ENCODE measurements at regions not wholly inside any gene's neighbourhood (a gene's known extent, or its start where the extent isn't known, plus 50 kb on each side); places are given as distances from the start of the nearest gene placed in this dataset.

DNA sequence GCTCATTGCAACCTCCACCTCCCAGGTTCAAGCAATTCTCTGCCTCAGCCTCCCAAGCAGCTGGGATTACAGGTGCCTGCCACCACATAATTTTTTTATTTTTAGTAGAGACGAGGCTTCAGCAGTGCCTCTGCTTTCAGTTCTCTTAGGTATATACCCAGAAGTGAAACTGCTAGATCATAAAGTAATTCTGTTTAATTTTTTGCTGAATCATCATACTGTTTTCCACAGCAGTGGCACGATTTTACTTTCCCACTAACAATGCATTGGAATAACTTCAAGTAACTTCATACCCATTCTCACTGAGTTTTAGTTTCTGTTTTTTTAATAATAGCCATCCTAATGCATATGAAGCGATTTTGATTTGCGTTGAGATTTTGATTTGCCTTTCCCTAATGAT is 148.0 kb upstream of the G2E3 start:
- TF ChIP-seq FOXM1 (IDR thresholded peaks at IDR 0.05; ENCODE audit: borderline replicate concordance, low read depth) (no peak), RAD21 (IDR thresholded peaks at IDR 0.05; ENCODE audit: low read depth) (no peak), EGR1 (IDR thresholded peaks at IDR 0.05) (no peak)

DNA sequence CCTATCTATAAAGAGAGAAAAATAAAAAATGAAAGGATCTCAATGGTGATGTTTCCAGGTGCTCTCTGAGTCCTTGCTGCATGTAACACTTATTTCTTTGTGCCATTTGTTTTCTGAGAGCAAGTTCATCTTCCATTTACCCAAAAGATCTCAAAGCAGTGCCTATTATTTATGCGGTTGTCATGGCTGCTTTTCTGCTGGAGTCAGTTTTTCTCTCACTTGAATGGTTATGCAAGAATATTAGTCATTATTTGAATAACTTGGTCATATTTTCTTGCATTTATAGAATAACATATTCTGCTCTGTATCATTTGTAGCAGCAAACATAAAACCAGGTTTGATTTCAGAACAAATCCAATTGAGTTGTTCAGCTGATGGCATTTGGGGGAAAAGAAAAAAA is 141.8 kb upstream of the G2E3 start:
- no peak for TF ChIP-seq EGR1 (IDR thresholded peaks at IDR 0.05)
- no peak for TF ChIP-seq ZBTB7A (IDR thresholded peaks at IDR 0.05; ENCODE audit: low read depth)
- TF ChIP-seq TEAD4 (IDR thresholded peaks at IDR 0.05), result no peak
- TF ChIP-seq NFIC (IDR thresholded peaks at IDR 0.05), result no peak
- TF ChIP-seq CEBPB (IDR thresholded peaks at IDR 0.05), result no peak
- TF ChIP-seq CREB1 (IDR thresholded peaks at IDR 0.05; ENCODE audit: low read depth), result no peak
- TF ChIP-seq, protein P1, sequence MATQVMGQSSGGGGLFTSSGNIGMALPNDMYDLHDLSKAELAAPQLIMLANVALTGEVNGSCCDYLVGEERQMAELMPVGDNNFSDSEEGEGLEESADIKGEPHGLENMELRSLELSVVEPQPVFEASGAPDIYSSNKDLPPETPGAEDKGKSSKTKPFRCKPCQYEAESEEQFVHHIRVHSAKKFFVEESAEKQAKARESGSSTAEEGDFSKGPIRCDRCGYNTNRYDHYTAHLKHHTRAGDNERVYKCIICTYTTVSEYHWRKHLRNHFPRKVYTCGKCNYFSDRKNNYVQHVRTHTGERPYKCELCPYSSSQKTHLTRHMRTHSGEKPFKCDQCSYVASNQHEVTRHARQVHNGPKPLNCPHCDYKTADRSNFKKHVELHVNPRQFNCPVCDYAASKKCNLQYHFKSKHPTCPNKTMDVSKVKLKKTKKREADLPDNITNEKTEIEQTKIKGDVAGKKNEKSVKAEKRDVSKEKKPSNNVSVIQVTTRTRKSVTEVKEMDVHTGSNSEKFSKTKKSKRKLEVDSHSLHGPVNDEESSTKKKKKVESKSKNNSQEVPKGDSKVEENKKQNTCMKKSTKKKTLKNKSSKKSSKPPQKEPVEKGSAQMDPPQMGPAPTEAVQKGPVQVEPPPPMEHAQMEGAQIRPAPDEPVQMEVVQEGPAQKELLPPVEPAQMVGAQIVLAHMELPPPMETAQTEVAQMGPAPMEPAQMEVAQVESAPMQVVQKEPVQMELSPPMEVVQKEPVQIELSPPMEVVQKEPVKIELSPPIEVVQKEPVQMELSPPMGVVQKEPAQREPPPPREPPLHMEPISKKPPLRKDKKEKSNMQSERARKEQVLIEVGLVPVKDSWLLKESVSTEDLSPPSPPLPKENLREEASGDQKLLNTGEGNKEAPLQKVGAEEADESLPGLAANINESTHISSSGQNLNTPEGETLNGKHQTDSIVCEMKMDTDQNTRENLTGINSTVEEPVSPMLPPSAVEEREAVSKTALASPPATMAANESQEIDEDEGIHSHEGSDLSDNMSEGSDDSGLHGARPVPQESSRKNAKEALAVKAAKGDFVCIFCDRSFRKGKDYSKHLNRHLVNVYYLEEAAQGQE (IDR thresholded peaks at IDR 0.05; ENCODE audit: low read depth), result no peak
- TF ChIP-seq, protein P2, sequence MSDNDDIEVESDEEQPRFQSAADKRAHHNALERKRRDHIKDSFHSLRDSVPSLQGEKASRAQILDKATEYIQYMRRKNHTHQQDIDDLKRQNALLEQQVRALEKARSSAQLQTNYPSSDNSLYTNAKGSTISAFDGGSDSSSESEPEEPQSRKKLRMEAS (IDR thresholded peaks at IDR 0.05), result no peak

DNA sequence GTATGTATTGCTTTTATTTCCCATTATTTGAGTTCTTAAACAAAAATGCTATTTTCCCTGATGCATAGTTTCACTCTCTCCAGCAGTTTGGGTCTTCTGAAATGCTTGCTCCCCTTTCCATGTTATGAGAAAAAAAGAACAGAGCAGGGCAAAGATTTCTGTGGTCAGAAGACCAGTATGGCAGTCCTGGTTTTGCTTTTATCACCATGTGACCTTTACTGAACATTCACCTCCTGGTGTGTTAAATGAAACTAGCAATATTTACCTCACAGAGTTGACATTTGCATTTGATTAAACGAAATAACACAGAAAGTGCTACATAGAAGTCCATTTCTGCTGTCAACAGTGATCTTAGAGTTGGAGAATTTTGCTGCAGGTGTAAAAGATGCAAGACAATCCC is 141.0 kb upstream of the G2E3 start:
- TF ChIP-seq TAF1 (IDR thresholded peaks at IDR 0.05; ENCODE audit: low read depth), result no peak
- no peak for TF ChIP-seq RAD21 (IDR thresholded peaks at IDR 0.05; ENCODE audit: low read depth)
- no peak for TF ChIP-seq ZBTB7A (IDR thresholded peaks at IDR 0.05; ENCODE audit: low read depth)
- TF ChIP-seq CEBPB (IDR thresholded peaks at IDR 0.05), result no peak
- no peak for TF ChIP-seq EGR1 (IDR thresholded peaks at IDR 0.05)
- TF ChIP-seq, protein P2 (IDR thresholded peaks at IDR 0.05), result no peak
- TF ChIP-seq FOXM1 (IDR thresholded peaks at IDR 0.05; ENCODE audit: borderline replicate concordance, low read depth), result no peak
- TF ChIP-seq, protein P3, sequence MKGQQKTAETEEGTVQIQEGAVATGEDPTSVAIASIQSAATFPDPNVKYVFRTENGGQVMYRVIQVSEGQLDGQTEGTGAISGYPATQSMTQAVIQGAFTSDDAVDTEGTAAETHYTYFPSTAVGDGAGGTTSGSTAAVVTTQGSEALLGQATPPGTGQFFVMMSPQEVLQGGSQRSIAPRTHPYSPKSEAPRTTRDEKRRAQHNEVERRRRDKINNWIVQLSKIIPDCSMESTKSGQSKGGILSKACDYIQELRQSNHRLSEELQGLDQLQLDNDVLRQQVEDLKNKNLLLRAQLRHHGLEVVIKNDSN (IDR thresholded peaks at IDR 0.05), result no peak
- TF ChIP-seq TEAD4 (IDR thresholded peaks at IDR 0.05), result no peak
- no peak for TF ChIP-seq CREB1 (IDR thresholded peaks at IDR 0.05; ENCODE audit: low read depth)
- no peak for TF ChIP-seq TCF12 (IDR thresholded peaks at IDR 0.05; ENCODE audit: low read depth)
- no peak for TF ChIP-seq YY1 (IDR thresholded peaks at IDR 0.05; ENCODE audit: low read depth)
- TF ChIP-seq, protein P1 (IDR thresholded peaks at IDR 0.05; ENCODE audit: low read depth), result no peak
- TF ChIP-seq EP300 (IDR thresholded peaks at IDR 0.05; ENCODE audit: borderline replicate concordance), result no peak
- no peak for TF ChIP-seq NFIC (IDR thresholded peaks at IDR 0.05)

DNA sequence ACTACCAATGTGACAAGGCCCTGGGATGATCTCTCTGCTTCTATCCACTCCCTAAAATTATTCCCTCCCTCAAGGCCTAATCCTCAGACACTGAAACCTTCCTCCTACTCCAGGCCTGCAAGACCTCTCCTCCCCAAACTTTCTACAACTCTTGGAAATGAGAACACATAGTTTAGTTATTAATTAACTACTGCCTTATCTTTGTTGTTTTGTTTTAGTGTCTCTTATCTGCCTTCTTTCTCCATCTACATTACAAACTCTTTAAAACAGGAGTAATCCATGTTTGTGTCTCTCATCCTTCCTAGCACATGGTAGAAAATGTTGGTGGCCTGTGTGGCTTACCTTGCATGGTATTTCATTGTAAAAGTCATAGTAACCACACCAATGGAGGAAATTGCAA is 139.9 kb upstream of the G2E3 start:
- TF ChIP-seq EGR1 (IDR thresholded peaks at IDR 0.05), result no peak
- TF ChIP-seq, protein P1 (IDR thresholded peaks at IDR 0.05; ENCODE audit: low read depth), result no peak
- no peak for TF ChIP-seq ZBTB7A (IDR thresholded peaks at IDR 0.05; ENCODE audit: low read depth)
- no peak for TF ChIP-seq CREB1 (IDR thresholded peaks at IDR 0.05; ENCODE audit: low read depth)
- TF ChIP-seq, protein P2 (IDR thresholded peaks at IDR 0.05), result no peak
- TF ChIP-seq CEBPB (IDR thresholded peaks at IDR 0.05), result no peak
- TF ChIP-seq EP300 (IDR thresholded peaks at IDR 0.05; ENCODE audit: borderline replicate concordance), result no peak
- no peak for TF ChIP-seq NFIC (IDR thresholded peaks at IDR 0.05)
- TF ChIP-seq RAD21 (IDR thresholded peaks at IDR 0.05; ENCODE audit: low read depth), result no peak
- TF ChIP-seq YY1 (IDR thresholded peaks at IDR 0.05; ENCODE audit: low read depth), result no peak
- no peak for TF ChIP-seq TCF12 (IDR thresholded peaks at IDR 0.05; ENCODE audit: low read depth)
- TF ChIP-seq, protein P3 (IDR thresholded peaks at IDR 0.05), result no peak
- TF ChIP-seq TEAD4 (IDR thresholded peaks at IDR 0.05), result no peak
- no peak for TF ChIP-seq TAF1 (IDR thresholded peaks at IDR 0.05; ENCODE audit: low read depth)
- no peak for TF ChIP-seq FOXM1 (IDR thresholded peaks at IDR 0.05; ENCODE audit: borderline replicate concordance, low read depth)
